Gastrocnemius medialis (tissue), 4 donors: ENCODE measurements at regions not wholly inside any gene's neighbourhood (a gene's known extent, or its start where the extent isn't known, plus 50 kb on each side); places are given as distances from the start of the nearest gene placed in this dataset.

Experiments used
- ATAC-seq, 2 donors: fragments of 150-250 bp; one replicate each; pipeline ENCODE4 v1.9.1; 2016
- DNase-seq, 2 donors: peaks; one replicate each; pipeline ENCODE4 v3.0.0-alpha.2; 2019
- H3K27ac ChIP-seq, 4 donors: fragments of 200-600 bp; sonication (generic); 1 replicate in 1 of 4; 2 replicates in 3 of 4; pipeline ENCODE4 v1.5.1; 2016 to 2018; ENCODE audit warnings: mild to moderate bottlenecking in 2 of 4, moderate library complexity in 1 of 4
- H3K27me3 ChIP-seq, 3 donors: fragments of 200-600 bp; sonication (generic) in 2 of 3; 1 replicate in 1 of 3; 2 replicates in 2 of 3; pipeline versions ENCODE4 v1.5.1 to v1.6.0; 2016 to 2019; ENCODE audit warnings: mild to moderate bottlenecking in 1 of 3, moderate library complexity in 1 of 3
- H3K36me3 ChIP-seq, 2 donors: fragments of 200-600 bp; sonication (generic) in 1 of 2; one replicate each; pipeline ENCODE4 v1.5.1; 2017 to 2018
- H3K4me1 ChIP-seq, 2 donors: fragments of 200-600 bp; sonication (generic) in 1 of 2; one replicate each; pipeline ENCODE4 v1.5.1; 2016 to 2017; ENCODE audit warnings: mild to moderate bottlenecking in 2 of 2
- H3K4me3 ChIP-seq, 4 donors: fragments of 200-600 bp; sonication (generic) in 3 of 4; 1 replicate in 1 of 4; 2 replicates in 3 of 4; pipeline ENCODE4 v1.5.1; 2016 to 2019; ENCODE audit warnings: mild to moderate bottlenecking in 2 of 4
- H3K9me3 ChIP-seq, 3 donors: fragments of 200-600 bp; sonication (generic) in 2 of 3; 1 replicate in 1 of 3; 2 replicates in 2 of 3; pipeline ENCODE4 v1.5.1; 2016 to 2019
- POLR2A ChIP-seq, 2 donors: fragments of 450-650 bp; IDR thresholded peaks; one replicate each; pipeline ENCODE4 v1.6.1; 2017; ENCODE audit warnings: antibody characterized with exemption in 2 of 2, mild to moderate bottlenecking in 2 of 2, moderate library complexity in 2 of 2
- in situ Hi-C, 4 donors: fragments of 200-750 bp; cut with MboI; loops; one replicate each; pipeline versions ENCODE4 v1.15.0 to v1.8.0; 2017; ENCODE audit warnings: low sequenced_read_pairs in 4 of 4
- intact Hi-C: fragments of 100-400 bp; cut with DNase I; formaldehyde crosslinking; loops from one replicate; pipeline ENCODE4 v1.15.1; 2023; ENCODE audit warnings: low total_unique reads
- TF ChIP-seq, protein P1 (sequence below), 5 experiments: fragments of 450-650 bp in 3 of 5; fragments of 200-600 bp in 2 of 5; sonication (generic) in 2 of 5; IDR thresholded peaks in 4 of 5; conservative IDR thresholded peaks in 1 of 5; 1 replicate in 4 of 5; 2 replicates in 1 of 5; pipeline ENCODE4 v1.5.1; 2016 to 2019; ENCODE audit warnings: antibody characterized with exemption in 5 of 5, mild to moderate bottlenecking in 3 of 5, moderate library complexity in 3 of 5

DNA sequence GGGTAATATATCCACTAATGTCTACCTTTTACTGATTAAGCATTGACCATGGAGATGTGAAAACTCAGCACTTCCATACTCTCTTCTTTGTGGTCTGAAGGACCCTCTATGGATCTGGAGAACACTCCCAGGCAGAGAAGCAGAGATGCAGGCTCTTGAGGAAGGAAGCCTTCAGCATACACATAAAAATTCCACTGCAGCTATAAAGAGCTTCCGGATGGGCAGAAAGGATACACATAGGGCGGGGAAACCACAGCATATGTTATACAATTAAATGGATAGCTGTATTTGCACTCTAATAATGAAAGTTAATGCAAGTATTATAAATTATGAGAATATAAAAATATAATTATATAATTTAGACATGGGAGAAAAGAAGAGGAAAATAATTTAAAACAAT, 1258.2 kb upstream of the ALCAM start:
- DNase-seq, result no peak
- Histone ChIP-seq H3K9me3 (no peaks in the 10 kb centered on the region), H3K36me3 (no peaks in the 10 kb centered on the region), H3K4me1 (no peaks in the 10 kb centered on the region), H3K27ac (no peak overlapping the region), H3K27me3 (no peaks in the 10 kb centered on the region), H3K4me3 (no peak overlapping the region)
- in situ Hi-C loops, result no loop called here
- intact Hi-C loops, result no loop called here
- no peak for ATAC-seq
- TF ChIP-seq, protein P1, sequence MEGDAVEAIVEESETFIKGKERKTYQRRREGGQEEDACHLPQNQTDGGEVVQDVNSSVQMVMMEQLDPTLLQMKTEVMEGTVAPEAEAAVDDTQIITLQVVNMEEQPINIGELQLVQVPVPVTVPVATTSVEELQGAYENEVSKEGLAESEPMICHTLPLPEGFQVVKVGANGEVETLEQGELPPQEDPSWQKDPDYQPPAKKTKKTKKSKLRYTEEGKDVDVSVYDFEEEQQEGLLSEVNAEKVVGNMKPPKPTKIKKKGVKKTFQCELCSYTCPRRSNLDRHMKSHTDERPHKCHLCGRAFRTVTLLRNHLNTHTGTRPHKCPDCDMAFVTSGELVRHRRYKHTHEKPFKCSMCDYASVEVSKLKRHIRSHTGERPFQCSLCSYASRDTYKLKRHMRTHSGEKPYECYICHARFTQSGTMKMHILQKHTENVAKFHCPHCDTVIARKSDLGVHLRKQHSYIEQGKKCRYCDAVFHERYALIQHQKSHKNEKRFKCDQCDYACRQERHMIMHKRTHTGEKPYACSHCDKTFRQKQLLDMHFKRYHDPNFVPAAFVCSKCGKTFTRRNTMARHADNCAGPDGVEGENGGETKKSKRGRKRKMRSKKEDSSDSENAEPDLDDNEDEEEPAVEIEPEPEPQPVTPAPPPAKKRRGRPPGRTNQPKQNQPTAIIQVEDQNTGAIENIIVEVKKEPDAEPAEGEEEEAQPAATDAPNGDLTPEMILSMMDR (IDR thresholded peaks at IDR 0.05 in 4 of 5, conservative IDR thresholded peaks at IDR 0.05 in 1 of 5), result no peak
- TF ChIP-seq POLR2A (IDR thresholded peaks at IDR 0.05), result no peak

DNA sequence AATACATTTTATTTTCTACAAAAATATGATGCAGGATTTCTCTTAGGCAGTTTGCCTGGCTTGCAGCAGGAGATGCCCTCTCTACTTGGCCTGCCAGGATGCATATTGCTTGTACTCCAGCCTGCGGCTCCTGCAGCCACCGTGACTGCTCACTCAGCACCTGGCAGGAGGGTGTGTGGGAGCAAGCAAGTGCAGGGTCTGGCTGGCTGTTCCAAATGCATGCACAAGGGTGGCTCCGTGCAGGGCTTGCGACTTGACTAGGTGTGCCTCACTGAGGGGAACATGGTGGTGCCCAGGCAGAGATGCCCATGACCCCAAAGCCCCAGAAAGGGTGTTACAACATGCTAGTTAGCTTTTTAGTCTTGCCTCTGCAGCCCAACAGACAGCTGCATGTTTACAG, 1240.2 kb upstream of the ALCAM start:
- Histone ChIP-seq H3K9me3 (no peaks in the 10 kb centered on the region), H3K4me3 (no peak overlapping the region), H3K27ac (no peak overlapping the region), H3K4me1 (no peaks in the 10 kb centered on the region), H3K27me3 (no peaks in the 10 kb centered on the region), H3K36me3 (no peaks in the 10 kb centered on the region)
- in situ Hi-C loops (no loop called here), intact Hi-C loops (no loop called here)
- ATAC-seq, result no peak
- no peak for DNase-seq
- TF ChIP-seq, protein P1 (IDR thresholded peaks at IDR 0.05 in 4 of 5, conservative IDR thresholded peaks at IDR 0.05 in 1 of 5), result no peak

DNA sequence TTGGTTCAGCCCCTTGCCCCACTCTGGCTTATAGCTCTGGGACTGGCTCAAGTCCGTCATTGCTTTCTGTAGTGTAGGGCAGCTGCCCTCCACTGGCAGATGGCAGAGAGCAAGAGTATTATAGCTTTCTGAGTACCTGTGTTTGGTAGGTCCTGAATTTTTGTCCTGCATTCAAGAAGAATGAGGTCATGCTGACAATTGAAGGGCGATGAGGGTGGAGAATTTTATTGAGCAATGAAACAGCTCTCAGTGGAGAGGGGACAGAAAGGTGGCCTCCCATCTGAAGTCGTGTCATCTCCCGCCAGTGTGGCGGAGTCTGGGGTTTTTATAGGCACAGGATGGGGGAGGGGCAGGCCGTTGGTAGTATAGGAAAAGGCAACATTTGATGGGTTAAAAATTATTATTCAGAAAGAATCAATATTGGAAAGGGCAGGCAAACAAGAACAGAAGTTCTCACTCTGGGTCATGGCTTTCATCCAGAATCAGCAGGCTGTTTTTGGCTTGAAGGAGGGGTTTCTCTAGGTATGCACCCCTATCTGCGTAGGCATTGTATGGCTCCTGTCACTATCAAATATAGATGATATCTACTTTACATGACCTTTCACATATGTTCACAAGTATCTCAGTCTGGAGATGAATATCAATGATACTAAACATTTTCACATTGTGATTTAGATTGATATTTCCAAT, 1239.7 kb upstream of the ALCAM start:
- DNase-seq, result no peak
- Histone ChIP-seq H3K27ac (no peak overlapping the region), H3K4me1 (no peaks in the 10 kb centered on the region), H3K36me3 (no peaks in the 10 kb centered on the region), H3K4me3 (no peak overlapping the region), H3K9me3 (no peaks in the 10 kb centered on the region), H3K27me3 (no peaks in the 10 kb centered on the region)
- intact Hi-C loops, result no loop called here
- no peak for ATAC-seq
- in situ Hi-C loops, result no loop called here
- TF ChIP-seq, protein P1 (IDR thresholded peaks at IDR 0.05 in 4 of 5, conservative IDR thresholded peaks at IDR 0.05 in 1 of 5), result no peak
- TF ChIP-seq POLR2A (IDR thresholded peaks at IDR 0.05), result no peak

DNA sequence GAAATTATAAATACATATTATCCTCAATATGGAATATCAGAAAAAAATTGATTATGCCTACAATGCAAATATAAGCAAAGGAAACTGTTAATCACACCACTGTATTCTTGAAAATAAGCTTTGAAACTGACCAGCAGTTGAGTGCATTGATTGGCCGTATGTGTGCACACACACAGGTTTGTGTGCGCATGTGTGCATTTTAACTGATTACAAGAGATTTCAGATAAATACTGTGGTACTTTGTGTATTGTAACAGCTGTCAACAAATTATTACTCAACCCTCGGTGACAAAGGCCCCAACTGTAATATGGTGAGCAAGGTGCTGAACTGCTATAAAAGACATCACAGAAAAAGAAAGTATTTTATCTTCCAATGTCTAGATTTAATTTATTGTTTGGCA, 1238.9 kb upstream of the ALCAM start:
- no peaks in the 10 kb centered on the region for H3K36me3 ChIP-seq
- H3K4me1 ChIP-seq, result no peaks in the 10 kb centered on the region
- H3K9me3 ChIP-seq, result no peaks in the 10 kb centered on the region
- H3K4me3 ChIP-seq, result no peak overlapping the region
- in situ Hi-C loops, result no loop called here
- no peak overlapping the region for H3K27ac ChIP-seq
- no peaks in the 10 kb centered on the region for H3K27me3 ChIP-seq
- DNase-seq (no peak), ATAC-seq (no peak)
- intact Hi-C loops, result no loop called here
- no peak for TF ChIP-seq POLR2A (IDR thresholded peaks at IDR 0.05)
- TF ChIP-seq, protein P1 (IDR thresholded peaks at IDR 0.05 in 4 of 5, conservative IDR thresholded peaks at IDR 0.05 in 1 of 5), result no peak
